ENCODE measurements at regions not wholly inside any gene's neighbourhood (a gene's known extent, or its start where the extent isn't known, plus 50 kb on each side); places are given as distances from the start of the nearest gene placed in this dataset.
"Not testable (repeated sequence)": the region's sequence is repeated elsewhere in the genome, so short reads cannot be mapped to it uniquely, and the experiment has no call there.

- DNase-seq, result no peak
Observed at GRCh38 chr2:91839904-91840868, 3031.0 kb upstream of the TEKT4 start.

- not testable (repeated sequence) for DNase-seq
Observed at GRCh38 chr2:91842264-91842663, 3029.0 kb upstream of the TEKT4 start.

GRCh38 chr2:91842913-91843312 lies 3028.3 kb upstream of the TEKT4 start:
- not testable (repeated sequence) for DNase-seq

- DNase-seq, result not testable (repeated sequence)
Observed at GRCh38 chr2:91843723-91844450, 3027.3 kb upstream of the TEKT4 start.

- not testable (repeated sequence) for DNase-seq
Observed at GRCh38 chr2:91844451-91844825, 3026.8 kb upstream of the TEKT4 start.

- not testable (repeated sequence) for DNase-seq
Observed at GRCh38 chr2:91846388-91846787, 3024.8 kb upstream of the TEKT4 start.

- not testable (repeated sequence) for DNase-seq
Observed at GRCh38 chr2:91851689-91852420, 3019.4 kb upstream of the TEKT4 start.

GRCh38 chr2:91856971-91857370 lies 3014.3 kb upstream of the TEKT4 start:
- DNase-seq, result not testable (repeated sequence)

- not testable (repeated sequence) for DNase-seq
Observed at GRCh38 chr2:91857711-91858110, 3013.5 kb upstream of the TEKT4 start.

- not testable (repeated sequence) for DNase-seq
Observed at GRCh38 chr2:91871716-91872115, 2999.5 kb upstream of the TEKT4 start.

- not testable (repeated sequence) for DNase-seq
Observed at GRCh38 chr2:91873416-91873815, 2997.8 kb upstream of the TEKT4 start.

GRCh38 chr2:91877658-91878210 lies 2993.5 kb upstream of the TEKT4 start:
- DNase-seq, result not testable (repeated sequence)

- not testable (repeated sequence) for DNase-seq
Observed at GRCh38 chr2:91895091-91895490, 2976.1 kb upstream of the TEKT4 start.

GRCh38 chr2:91917602-91918001 lies 2953.6 kb upstream of the TEKT4 start:
- DNase-seq, result not testable (repeated sequence)

All from suppressor macrophage (primary cell).